ENCODE measurements at regions not wholly inside any gene's neighbourhood (a gene's known extent, or its start where the extent isn't known, plus 50 kb on each side); places are given as distances from the start of the nearest gene placed in this dataset.
A peak's percentile ranks its signal among the peaks of the same experiment; 100 is the strongest.

- no peaks in the 10 kb centered on the region for H3K27me3 ChIP-seq (ENCODE audit: low read length)
- POLR2A ChIA-PET (ENCODE audit: unreplicated experiment) = no interaction called here
- no peak overlapping the region for H3K4me2 ChIP-seq (ENCODE audit: low read length)
- no peaks in the 10 kb centered on the region for H4K20me1 ChIP-seq (ENCODE audit: low read length)
- no peaks in the 10 kb centered on the region for H3K79me2 ChIP-seq (ENCODE audit: low read length)
- no TSS peak for BruUV-seq (replicated peaks)
- no peak overlapping the region for H3K27ac ChIP-seq (ENCODE audit: low read length)
- H3K36me3 ChIP-seq (ENCODE audit: low read depth, low read length) = no peaks in the 10 kb centered on the region
- no peak for TF ChIP-seq CTCF (conservative IDR thresholded peaks at IDR 0.05; ENCODE audit: low read depth, low read length)
- no peak for TF ChIP-seq EZH2 (IDR thresholded peaks at IDR 0.05; ENCODE audit: low read length, unreplicated experiment)
- no peak for TF ChIP-seq EZH2phosphoT487 (IDR thresholded peaks at IDR 0.05; ENCODE audit: borderline replicate concordance, low read length)
- no peak overlapping the region for H2AFZ ChIP-seq (ENCODE audit: low read length)
- H3K4me1 ChIP-seq (ENCODE audit: insufficient read depth, low read length) = no peaks in the 10 kb centered on the region
- ATAC-seq (no peak), DNase-seq (no peak)
- H3F3A ChIP-seq (ENCODE audit: low read length, unreplicated experiment) = no peaks in the 10 kb centered on the region
- CTCF ChIA-PET = no interaction called here
- H3K4me3 ChIP-seq (ENCODE audit: low read length) = no peak overlapping the region
- H3K9me2 ChIP-seq (replicated peaks; ENCODE audit: low read length) = no peaks in the 10 kb centered on the region
- H3K9ac ChIP-seq (ENCODE audit: low read length) = no peak overlapping the region
- no peaks in the 10 kb centered on the region for H3K9me3 ChIP-seq (ENCODE audit: low read length)
- intact Hi-C loops (cut with micrococcal nuclease) = no loop called here
Observed at GRCh38 chr4:158067646-158068045, 105.2 kb downstream of the GASK1B start.

DNA sequence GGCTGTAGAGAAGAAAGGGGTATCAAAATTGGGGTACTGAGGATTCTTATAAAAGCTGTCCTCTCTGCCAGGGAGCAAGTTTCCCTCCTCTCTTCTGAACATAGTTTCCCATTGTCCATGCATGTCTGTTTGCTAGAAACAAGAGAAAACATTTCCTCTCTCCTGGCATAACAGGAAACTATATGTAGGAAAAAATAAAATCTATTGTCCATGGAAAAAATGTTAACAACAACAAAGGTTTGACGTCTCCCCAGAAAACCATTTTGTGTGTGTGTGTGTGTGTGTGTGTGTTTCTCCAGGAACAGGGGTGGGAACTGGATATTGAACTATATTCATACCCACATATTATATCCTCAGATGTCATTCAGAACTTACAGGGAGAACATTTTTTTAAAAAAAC lies 107.2 kb downstream of the GASK1B start:
- Histone ChIP-seq H3K79me2 (ENCODE audit: low read length) (no peaks in the 10 kb centered on the region), H3K27me3 (ENCODE audit: low read length) (no peaks in the 10 kb centered on the region), H3K4me1 (ENCODE audit: insufficient read depth, low read length) (no peaks in the 10 kb centered on the region), H2AFZ (ENCODE audit: low read length) (no peak overlapping the region), H3K9ac (ENCODE audit: low read length) (no peak overlapping the region), H3K4me2 (ENCODE audit: low read length) (no peak overlapping the region), H3F3A (ENCODE audit: low read length, unreplicated experiment) (no peaks in the 10 kb centered on the region), H3K9me2 (replicated peaks; ENCODE audit: low read length) (no peaks in the 10 kb centered on the region), H3K9me3 (ENCODE audit: low read length) (no peaks in the 10 kb centered on the region), H3K4me3 (ENCODE audit: low read length) (no peak overlapping the region), H3K36me3 (ENCODE audit: low read depth, low read length) (no peaks in the 10 kb centered on the region), H4K20me1 (ENCODE audit: low read length) (no peaks in the 10 kb centered on the region), H3K27ac (ENCODE audit: low read length) (no peak overlapping the region)
- intact Hi-C loops (cut with micrococcal nuclease) = no loop called here
- ATAC-seq = no peak
- DNase-seq = no peak
- ChIA-PET CTCF (no interaction called here), POLR2A (ENCODE audit: unreplicated experiment) (no interaction called here)
- no peak for TF ChIP-seq EZH2phosphoT487 (IDR thresholded peaks at IDR 0.05; ENCODE audit: borderline replicate concordance, low read length)
- no TSS peak for BruUV-seq (replicated peaks)

- BruUV-seq (replicated peaks) = no TSS peak
- H2AFZ ChIP-seq (ENCODE audit: low read length) = no peak overlapping the region
- CTCF ChIA-PET = no interaction called here
Observed at GRCh38 chr4:158065176-158065575, 107.6 kb downstream of the GASK1B start.

More at GRCh38 chr4:158065176-158065575, 107.6 kb downstream of the GASK1B start:
- H3K4me2 ChIP-seq (ENCODE audit: low read length) = no peak overlapping the region
- DNase-seq (peak; percentile 6), ATAC-seq (no peak)
- H3K36me3 ChIP-seq (ENCODE audit: low read depth, low read length) = no peaks in the 10 kb centered on the region
- POLR2A ChIA-PET (ENCODE audit: unreplicated experiment) = no interaction called here
- H3K9me3 ChIP-seq (ENCODE audit: low read length) = no peaks in the 10 kb centered on the region
- no peak for TF ChIP-seq EZH2 (IDR thresholded peaks at IDR 0.05; ENCODE audit: low read length, unreplicated experiment)
- TF ChIP-seq CTCF (conservative IDR thresholded peaks at IDR 0.05; ENCODE audit: low read depth, low read length) = peak; percentile 33; the same call in 1 of the 2 replicates
- H3K9me2 ChIP-seq (replicated peaks; ENCODE audit: low read length) = no peaks in the 10 kb centered on the region
- H3K4me3 ChIP-seq (ENCODE audit: low read length) = no peak overlapping the region
- H3K27me3 ChIP-seq (ENCODE audit: low read length) = no peaks in the 10 kb centered on the region
- H3K9ac ChIP-seq (ENCODE audit: low read length) = no peak overlapping the region
- no peaks in the 10 kb centered on the region for H4K20me1 ChIP-seq (ENCODE audit: low read length)
- H3K27ac ChIP-seq (ENCODE audit: low read length) = no peak overlapping the region
- intact Hi-C loops (cut with micrococcal nuclease) = no loop called here
- H3K4me1 ChIP-seq (ENCODE audit: insufficient read depth, low read length) = no peaks in the 10 kb centered on the region
- H3F3A ChIP-seq (ENCODE audit: low read length, unreplicated experiment) = no peaks in the 10 kb centered on the region
- H3K79me2 ChIP-seq (ENCODE audit: low read length) = no peaks in the 10 kb centered on the region
